ENCODE measurements at regions not wholly inside any gene's neighbourhood (a gene's known extent, or its start where the extent isn't known, plus 50 kb on each side); places are given as distances from the start of the nearest gene placed in this dataset.

DNA sequence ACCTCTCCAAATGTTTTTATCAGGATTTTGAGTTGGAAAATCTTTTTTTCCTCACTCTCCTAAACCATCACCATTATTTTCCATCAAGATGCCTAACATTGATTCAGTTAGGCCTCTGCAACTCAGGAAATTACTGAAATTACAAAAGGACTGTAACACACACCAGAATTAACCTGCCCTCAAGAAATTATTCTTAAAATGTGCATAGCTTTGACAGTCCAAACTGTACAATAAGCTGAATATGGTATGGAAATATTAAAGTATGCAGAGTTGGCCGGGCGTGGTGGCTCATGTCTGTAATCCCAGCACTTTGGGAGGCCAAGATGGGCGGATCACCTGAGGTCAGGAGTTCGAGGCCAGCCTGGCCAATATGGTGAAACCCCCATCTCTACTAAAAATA is 50.2 kb upstream of the PHLPP1 start:
- CTCF ChIA-PET, result no interaction called here
- H3K4me3 ChIP-seq (ENCODE audit: low read depth, low read length), result no peak overlapping the region
- Mint-ChIP-seq H3K4me3 (ENCODE audit: unreplicated experiment) (no peak overlapping the region), H3K4me1 (ENCODE audit: low read depth, unreplicated experiment) (no peaks in the 10 kb centered on the region), H3K9me3 (ENCODE audit: unreplicated experiment) (no peaks in the 10 kb centered on the region), H3K27me3 (ENCODE audit: insufficient read depth, unreplicated experiment) (no peaks in the 10 kb centered on the region), H3K27ac (ENCODE audit: unreplicated experiment) (no peak overlapping the region), H3K36me3 (ENCODE audit: insufficient read depth, unreplicated experiment) (no peaks in the 10 kb centered on the region)
- no peaks in the 10 kb centered on the region for H3K4me1 ChIP-seq
- intact Hi-C loops (cut with micrococcal nuclease; ENCODE audit: unreplicated experiment), result no loop called here
- H3K36me3 ChIP-seq (ENCODE audit: control insufficient read depth, insufficient read depth, low read length), result no peaks in the 10 kb centered on the region
- TF ChIP-seq, protein P1, sequence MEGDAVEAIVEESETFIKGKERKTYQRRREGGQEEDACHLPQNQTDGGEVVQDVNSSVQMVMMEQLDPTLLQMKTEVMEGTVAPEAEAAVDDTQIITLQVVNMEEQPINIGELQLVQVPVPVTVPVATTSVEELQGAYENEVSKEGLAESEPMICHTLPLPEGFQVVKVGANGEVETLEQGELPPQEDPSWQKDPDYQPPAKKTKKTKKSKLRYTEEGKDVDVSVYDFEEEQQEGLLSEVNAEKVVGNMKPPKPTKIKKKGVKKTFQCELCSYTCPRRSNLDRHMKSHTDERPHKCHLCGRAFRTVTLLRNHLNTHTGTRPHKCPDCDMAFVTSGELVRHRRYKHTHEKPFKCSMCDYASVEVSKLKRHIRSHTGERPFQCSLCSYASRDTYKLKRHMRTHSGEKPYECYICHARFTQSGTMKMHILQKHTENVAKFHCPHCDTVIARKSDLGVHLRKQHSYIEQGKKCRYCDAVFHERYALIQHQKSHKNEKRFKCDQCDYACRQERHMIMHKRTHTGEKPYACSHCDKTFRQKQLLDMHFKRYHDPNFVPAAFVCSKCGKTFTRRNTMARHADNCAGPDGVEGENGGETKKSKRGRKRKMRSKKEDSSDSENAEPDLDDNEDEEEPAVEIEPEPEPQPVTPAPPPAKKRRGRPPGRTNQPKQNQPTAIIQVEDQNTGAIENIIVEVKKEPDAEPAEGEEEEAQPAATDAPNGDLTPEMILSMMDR (IDR thresholded peaks at IDR 0.05; ENCODE audit: insufficient read depth in 1 of 2, low read depth in 1 of 2, low read length in 1 of 2, severe bottlenecking in 1 of 2, unreplicated experiment in 1 of 2), result no peak
- H3K9me3 ChIP-seq, result no peaks in the 10 kb centered on the region
- POLR2A ChIA-PET, result no interaction called here
- H3K27me3 ChIP-seq (replicated peaks; ENCODE audit: control insufficient read depth, insufficient read depth, low read length), result no peaks in the 10 kb centered on the region
- no peak for DNase-seq
- BruUV-seq (replicated peaks), result no TSS peak

Data from Caco-2 (cell line).